Bronchial epithelial cell (primary cell): ENCODE measurements at regions not wholly inside any gene's neighbourhood (a gene's known extent, or its start where the extent isn't known, plus 50 kb on each side); places are given as distances from the start of the nearest gene placed in this dataset.

ENCODE experiments used
- DNase-seq: peaks from one replicate; pipeline ENCODE4 v3.0.0-alpha.2; 2010; ENCODE audit warnings: low read depth
- FAIRE-seq: peaks from 2 replicates; lab custom pipeline; 2011; peaks lifted over from hg19 to GRCh38; lab: Jason Lieb, UNC
- H3K27me3 ChIP-seq: 2 replicates; pipeline ENCODE4 v1.5.1; 2011; ENCODE audit warnings: low read length; ENCODE audit not compliant: control insufficient read depth, insufficient read depth
- H3K36me3 ChIP-seq: 2 replicates; pipeline ENCODE4 v1.5.1; 2011; ENCODE audit warnings: low read length; ENCODE audit not compliant: control insufficient read depth, insufficient read depth
- H3K4me3 ChIP-seq: 2 replicates; pipeline ENCODE4 v1.5.1; 2011; ENCODE audit warnings: mild to moderate bottlenecking, low read depth, low read length, control low read depth
- TF ChIP-seq, protein P1 (sequence below): IDR thresholded peaks from 2 replicates; pipeline ENCODE4 v1.5.1; 2011; ENCODE audit warnings: mild to moderate bottlenecking, moderate library complexity, low read length, control low read depth, inconsistent platforms; ENCODE audit not compliant: insufficient read depth, severe bottlenecking

DNA sequence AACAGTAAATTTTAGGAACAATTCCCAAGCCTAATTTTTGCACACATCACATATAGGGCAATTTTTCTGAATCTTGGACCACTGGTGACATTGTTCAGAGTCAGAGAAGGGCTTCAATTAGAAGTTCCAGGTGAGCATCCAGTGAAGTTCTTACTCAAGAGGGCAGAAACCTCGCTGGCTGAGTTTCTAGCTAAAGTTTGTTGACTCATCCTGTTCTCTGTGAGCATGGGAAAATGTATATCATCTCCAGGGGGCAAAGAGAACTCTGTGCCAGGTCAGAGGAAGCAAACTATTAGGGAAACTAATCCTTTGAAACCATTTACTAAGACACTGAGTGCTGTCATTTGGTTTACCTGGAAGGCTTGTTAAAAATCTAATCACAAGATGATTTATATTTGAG lies 695.6 kb upstream of the IGFBP3 start:
- H3K4me3 ChIP-seq, result no peak overlapping the region
- no peaks in the 10 kb centered on the region for H3K27me3 ChIP-seq
- DNase-seq (peak; percentile 41), FAIRE-seq (no peak)
- H3K36me3 ChIP-seq, result no peaks in the 10 kb centered on the region
- TF ChIP-seq, protein P1, sequence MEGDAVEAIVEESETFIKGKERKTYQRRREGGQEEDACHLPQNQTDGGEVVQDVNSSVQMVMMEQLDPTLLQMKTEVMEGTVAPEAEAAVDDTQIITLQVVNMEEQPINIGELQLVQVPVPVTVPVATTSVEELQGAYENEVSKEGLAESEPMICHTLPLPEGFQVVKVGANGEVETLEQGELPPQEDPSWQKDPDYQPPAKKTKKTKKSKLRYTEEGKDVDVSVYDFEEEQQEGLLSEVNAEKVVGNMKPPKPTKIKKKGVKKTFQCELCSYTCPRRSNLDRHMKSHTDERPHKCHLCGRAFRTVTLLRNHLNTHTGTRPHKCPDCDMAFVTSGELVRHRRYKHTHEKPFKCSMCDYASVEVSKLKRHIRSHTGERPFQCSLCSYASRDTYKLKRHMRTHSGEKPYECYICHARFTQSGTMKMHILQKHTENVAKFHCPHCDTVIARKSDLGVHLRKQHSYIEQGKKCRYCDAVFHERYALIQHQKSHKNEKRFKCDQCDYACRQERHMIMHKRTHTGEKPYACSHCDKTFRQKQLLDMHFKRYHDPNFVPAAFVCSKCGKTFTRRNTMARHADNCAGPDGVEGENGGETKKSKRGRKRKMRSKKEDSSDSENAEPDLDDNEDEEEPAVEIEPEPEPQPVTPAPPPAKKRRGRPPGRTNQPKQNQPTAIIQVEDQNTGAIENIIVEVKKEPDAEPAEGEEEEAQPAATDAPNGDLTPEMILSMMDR, result no peak

DNA sequence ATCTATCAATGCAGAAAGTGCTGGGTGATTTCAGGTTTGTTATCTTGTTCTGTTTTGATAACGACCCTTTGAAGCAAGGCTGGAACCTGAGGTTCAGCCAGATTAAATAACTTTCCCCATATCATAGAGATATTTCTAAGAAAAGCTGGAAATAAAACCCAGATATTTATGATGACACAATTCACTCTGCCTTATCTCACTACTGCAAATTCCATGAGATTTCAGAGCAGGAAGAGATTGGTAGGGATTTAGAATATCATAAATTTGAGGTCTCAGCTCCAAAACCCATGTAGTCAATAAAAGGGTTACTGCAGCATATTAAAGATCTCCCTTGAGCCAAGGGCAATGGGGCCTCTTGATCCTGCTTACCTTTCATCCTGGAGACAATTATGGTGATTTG lies 692.5 kb upstream of the IGFBP3 start:
- FAIRE-seq (no peak), DNase-seq (no peak)
- Histone ChIP-seq H3K36me3 (no peaks in the 10 kb centered on the region), H3K4me3 (no peak overlapping the region), H3K27me3 (no peaks in the 10 kb centered on the region)
- TF ChIP-seq, protein P1, result no peak

DNA sequence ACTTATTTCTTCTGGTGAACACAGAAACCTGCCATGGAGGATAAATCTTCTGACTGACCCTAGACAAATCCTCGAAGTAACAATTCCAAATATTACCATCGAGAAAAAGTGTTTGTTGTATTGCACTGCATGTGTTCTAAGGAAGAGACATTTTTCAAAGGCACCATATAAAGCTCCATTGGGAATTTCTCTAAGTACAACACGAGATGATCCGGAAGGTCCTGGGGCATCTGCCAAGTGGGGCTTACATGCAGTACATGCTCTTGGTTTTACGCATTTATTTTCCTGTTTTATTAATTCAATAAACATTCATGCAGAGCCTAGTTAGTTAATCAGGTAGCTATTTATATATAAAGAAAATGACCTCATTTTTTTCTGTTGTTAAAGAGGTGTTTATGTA lies 692.0 kb upstream of the IGFBP3 start:
- Histone ChIP-seq H3K4me3 (no peak overlapping the region), H3K36me3 (no peaks in the 10 kb centered on the region), H3K27me3 (no peaks in the 10 kb centered on the region)
- TF ChIP-seq, protein P1, result no peak
- no peak for DNase-seq
- no peak for FAIRE-seq

DNA sequence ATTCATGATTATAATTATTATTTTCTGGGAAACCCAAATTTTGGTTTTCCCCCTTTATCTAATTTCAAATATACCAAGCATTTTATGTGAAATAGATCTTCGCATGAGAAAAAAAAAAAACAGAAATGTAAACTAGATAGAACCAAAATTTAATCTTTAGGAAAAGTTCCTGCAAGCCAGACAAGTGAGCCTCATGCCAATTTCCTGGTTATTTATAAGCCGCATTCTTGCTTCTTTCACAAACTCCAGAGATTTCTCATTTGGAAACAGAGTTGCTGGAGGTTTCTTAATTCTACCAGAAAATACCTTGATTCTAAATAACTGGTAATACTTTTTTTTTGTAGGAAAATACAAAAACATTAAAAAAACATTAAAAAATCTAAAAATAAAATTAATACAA lies 690.4 kb upstream of the IGFBP3 start:
- Histone ChIP-seq H3K4me3 (no peak overlapping the region), H3K36me3 (no peaks in the 10 kb centered on the region), H3K27me3 (no peaks in the 10 kb centered on the region)
- TF ChIP-seq, protein P1, result no peak
- FAIRE-seq (no peak), DNase-seq (no peak)

DNA sequence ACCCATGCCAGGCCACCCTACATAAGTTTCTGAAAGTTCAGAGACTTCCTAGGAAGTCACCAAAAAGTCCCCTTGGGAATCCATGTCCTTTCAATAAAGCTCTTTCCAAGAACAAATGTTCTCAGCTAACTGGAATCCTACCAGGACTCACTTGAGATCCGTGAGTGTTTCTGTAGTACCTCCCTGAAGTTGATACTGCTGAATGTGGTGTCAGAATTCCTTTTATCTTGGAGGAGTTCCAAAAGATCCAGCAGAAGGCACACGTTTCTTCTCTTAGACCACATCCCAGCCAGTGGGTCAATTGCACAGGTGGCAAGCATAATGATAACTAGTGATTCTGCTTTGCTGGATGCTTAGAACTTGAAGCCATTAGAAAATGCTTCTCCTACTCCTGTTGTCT lies 689.7 kb upstream of the IGFBP3 start:
- Histone ChIP-seq H3K27me3 (no peaks in the 10 kb centered on the region), H3K36me3 (no peaks in the 10 kb centered on the region), H3K4me3 (no peak overlapping the region)
- DNase-seq, result no peak
- FAIRE-seq, result peak; percentile 43
- TF ChIP-seq, protein P1, result no peak

DNA sequence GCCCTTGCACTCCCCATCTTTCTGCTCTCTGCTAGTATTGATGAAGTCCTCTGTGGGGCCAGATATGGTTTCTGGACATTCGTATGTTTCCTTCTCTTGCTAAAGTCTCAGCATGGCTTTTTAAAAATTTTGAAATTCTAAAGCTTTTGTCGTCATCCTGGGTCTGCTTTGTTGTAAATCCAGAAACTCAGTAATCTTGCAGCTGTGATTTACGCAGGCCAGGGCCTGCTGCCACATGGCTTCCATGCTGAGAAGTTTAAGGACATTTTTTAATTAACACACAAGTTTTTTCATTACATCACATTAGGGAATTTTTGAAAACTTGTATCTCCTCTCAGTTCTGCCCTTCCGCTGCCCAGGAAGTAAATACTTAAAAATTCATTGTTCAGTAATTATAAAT lies 686.1 kb upstream of the IGFBP3 start:
- no peaks in the 10 kb centered on the region for H3K27me3 ChIP-seq
- H3K36me3 ChIP-seq, result no peaks in the 10 kb centered on the region
- DNase-seq, result no peak
- H3K4me3 ChIP-seq, result no peak overlapping the region
- TF ChIP-seq, protein P1, result no peak
- FAIRE-seq, result no peak
